ENCODE measurements at regions not wholly inside any gene's neighbourhood (a gene's known extent, or its start where the extent isn't known, plus 50 kb on each side); places are given as distances from the start of the nearest gene placed in this dataset.

GRCh38 chr3:196147116-196147515 is 64.1 kb downstream of the ZDHHC19 start:
- TF ChIP-seq TCF4 (CRISPR knock-in tag; IDR thresholded peaks at IDR 0.05; ENCODE audit: borderline replicate concordance), result no peak
- TF ChIP-seq POU6F1 (CRISPR knock-in tag; IDR thresholded peaks at IDR 0.05; ENCODE audit: borderline replicate concordance, low read depth), result no peak
- TF ChIP-seq SNAI2 (CRISPR knock-in tag; IDR thresholded peaks at IDR 0.05), result no peak
- no peak for TF ChIP-seq ARNTL (CRISPR knock-in tag; IDR thresholded peaks at IDR 0.05; ENCODE audit: borderline replicate concordance, low read depth)
- TF ChIP-seq CREB5 (CRISPR knock-in tag; IDR thresholded peaks at IDR 0.05; ENCODE audit: low read depth), result no peak
- no peak for TF ChIP-seq ESRRG (CRISPR knock-in tag; IDR thresholded peaks at IDR 0.05)
- no peak for TF ChIP-seq ZC3H10 (CRISPR knock-in tag; IDR thresholded peaks at IDR 0.05)
- no peak for TF ChIP-seq ZFP3 (CRISPR knock-in tag; IDR thresholded peaks at IDR 0.05)
- TF ChIP-seq TSHZ2 (CRISPR knock-in tag; IDR thresholded peaks at IDR 0.05), result no peak
- TF ChIP-seq ISL1 (CRISPR knock-in tag; IDR thresholded peaks at IDR 0.05), result no peak
- TF ChIP-seq BACH2 (CRISPR knock-in tag; IDR thresholded peaks at IDR 0.05; ENCODE audit: borderline replicate concordance), result no peak
- TF ChIP-seq ZFP30 (CRISPR knock-in tag; IDR thresholded peaks at IDR 0.05), result no peak
- TF ChIP-seq CSRNP3 (CRISPR knock-in tag; IDR thresholded peaks at IDR 0.05), result no peak
- no peak for TF ChIP-seq PPARA (CRISPR knock-in tag; IDR thresholded peaks at IDR 0.05; ENCODE audit: borderline replicate concordance)
- no peak for TF ChIP-seq RARB (CRISPR knock-in tag; IDR thresholded peaks at IDR 0.05)
- no peak for TF ChIP-seq ZNF565 (CRISPR knock-in tag; conservative IDR thresholded peaks at IDR 0.05; ENCODE audit: low read depth)
- TF ChIP-seq GLIS3 (CRISPR knock-in tag; IDR thresholded peaks at IDR 0.05), result no peak
- no peak for TF ChIP-seq TOX (CRISPR knock-in tag; IDR thresholded peaks at IDR 0.05; ENCODE audit: borderline replicate concordance)
- TF ChIP-seq OSR1 (CRISPR knock-in tag; IDR thresholded peaks at IDR 0.05), result no peak
- TF ChIP-seq PATZ1 (CRISPR knock-in tag; IDR thresholded peaks at IDR 0.05; ENCODE audit: borderline replicate concordance), result no peak
- no peak for ATAC-seq

- no peak for TF ChIP-seq PATZ1 (CRISPR knock-in tag; IDR thresholded peaks at IDR 0.05; ENCODE audit: borderline replicate concordance)
- no peak for TF ChIP-seq ISL1 (CRISPR knock-in tag; IDR thresholded peaks at IDR 0.05)
- TF ChIP-seq ZC3H10 (CRISPR knock-in tag; IDR thresholded peaks at IDR 0.05), result no peak
- no peak for TF ChIP-seq TOX (CRISPR knock-in tag; IDR thresholded peaks at IDR 0.05; ENCODE audit: borderline replicate concordance)
- no peak for TF ChIP-seq RARB (CRISPR knock-in tag; IDR thresholded peaks at IDR 0.05)
- TF ChIP-seq BACH2 (CRISPR knock-in tag; IDR thresholded peaks at IDR 0.05; ENCODE audit: borderline replicate concordance), result no peak
- TF ChIP-seq ARNTL (CRISPR knock-in tag; IDR thresholded peaks at IDR 0.05; ENCODE audit: borderline replicate concordance, low read depth), result no peak
- TF ChIP-seq ZNF8 (CRISPR knock-in tag; IDR thresholded peaks at IDR 0.05), result no peak
- TF ChIP-seq ZNF70 (CRISPR knock-in tag; IDR thresholded peaks at IDR 0.05), result no peak
- no peak for TF ChIP-seq ZFP30 (CRISPR knock-in tag; IDR thresholded peaks at IDR 0.05)
- no peak for TF ChIP-seq SNAI2 (CRISPR knock-in tag; IDR thresholded peaks at IDR 0.05)
- TF ChIP-seq CREB5 (CRISPR knock-in tag; IDR thresholded peaks at IDR 0.05; ENCODE audit: low read depth), result no peak
- no peak for TF ChIP-seq GLIS3 (CRISPR knock-in tag; IDR thresholded peaks at IDR 0.05)
These were observed 63.8 kb upstream of the TFRC start for GRCh38 chr3:196145468-196146262.

More at GRCh38 chr3:196145468-196146262, 63.8 kb upstream of the TFRC start:
- no peak for ATAC-seq

Measured in SK-N-SH treated with all-trans-retinoic acid at 6 μM for 48 hours (cell line).